ENCODE measurements at regions not wholly inside any gene's neighbourhood (a gene's known extent, or its start where the extent isn't known, plus 50 kb on each side); places are given as distances from the start of the nearest gene placed in this dataset.
A peak's percentile ranks its signal among the peaks of the same experiment; 100 is the strongest.
"Not testable (repeated sequence)": the region's sequence is repeated elsewhere in the genome, so short reads cannot be mapped to it uniquely, and the experiment has no call there.

DNA sequence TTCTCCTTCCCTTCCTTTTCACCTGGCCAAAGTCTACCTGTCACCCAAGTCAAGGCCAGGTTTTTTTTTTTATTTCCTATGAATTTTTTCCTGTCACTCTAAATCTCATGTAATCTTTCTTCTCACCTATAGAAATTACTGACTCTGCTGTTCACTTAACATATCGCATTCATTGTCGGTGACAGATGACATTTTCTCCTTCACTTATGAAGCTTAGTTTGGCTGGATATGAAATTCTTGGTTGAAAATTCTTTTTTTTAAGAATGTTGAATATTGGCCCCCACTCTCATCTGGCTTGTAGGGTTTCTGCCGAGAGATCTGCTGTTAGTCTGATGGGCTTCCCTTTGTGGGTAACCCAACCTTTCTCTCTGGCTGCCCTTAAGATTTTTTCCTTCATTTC lies 142.8 kb downstream of the DYRK2 start:
- not testable (repeated sequence) for DNase-seq (ENCODE audit: low read depth, low spot score); H3K27ac ChIP-seq

DNA sequence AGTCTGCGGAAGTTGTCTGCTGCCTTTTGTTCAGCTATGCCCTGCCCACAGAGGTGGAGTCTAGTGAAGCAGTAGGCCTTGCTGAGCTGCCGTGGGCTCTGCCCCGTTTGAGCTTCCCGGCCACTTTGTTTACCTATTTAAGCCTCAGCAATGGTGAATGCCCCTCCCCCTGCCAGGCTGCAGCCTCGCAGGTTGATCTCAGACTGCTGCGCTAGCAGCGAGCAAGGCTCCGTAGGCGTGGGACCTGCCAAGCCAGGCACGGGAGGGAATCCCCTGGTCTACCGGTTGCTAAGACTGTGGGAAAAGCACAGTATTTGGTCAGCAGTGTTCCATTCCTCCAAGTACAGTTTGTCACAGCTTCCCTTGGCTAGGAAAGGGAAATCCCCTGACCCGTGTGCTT lies 143.6 kb downstream of the DYRK2 start:
- no peak overlapping the region for H3K27ac ChIP-seq
- no peak for DNase-seq (ENCODE audit: low read depth, low spot score)

DNA sequence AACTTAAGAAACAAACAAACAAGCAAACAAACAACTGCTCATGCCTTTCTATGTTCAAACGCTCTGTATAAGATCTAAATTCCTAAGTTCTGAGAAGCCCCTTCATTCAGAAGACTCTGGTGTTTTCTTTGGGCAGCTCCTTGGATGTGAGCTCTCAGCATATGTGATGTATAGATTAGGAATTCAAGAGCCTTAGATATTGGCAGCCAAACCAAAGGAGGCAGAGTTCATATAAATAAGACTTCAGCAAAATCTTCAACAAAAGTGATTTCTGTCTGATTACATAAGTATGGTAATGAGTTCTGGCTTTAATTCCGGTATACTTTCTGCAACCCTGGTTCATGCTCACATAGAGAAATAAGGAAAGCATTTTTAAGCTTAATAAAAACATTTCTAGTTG lies 145.6 kb downstream of the DYRK2 start:
- no peak for DNase-seq (ENCODE audit: low read depth, low spot score)
- H3K27ac ChIP-seq: no peak overlapping the region

DNA sequence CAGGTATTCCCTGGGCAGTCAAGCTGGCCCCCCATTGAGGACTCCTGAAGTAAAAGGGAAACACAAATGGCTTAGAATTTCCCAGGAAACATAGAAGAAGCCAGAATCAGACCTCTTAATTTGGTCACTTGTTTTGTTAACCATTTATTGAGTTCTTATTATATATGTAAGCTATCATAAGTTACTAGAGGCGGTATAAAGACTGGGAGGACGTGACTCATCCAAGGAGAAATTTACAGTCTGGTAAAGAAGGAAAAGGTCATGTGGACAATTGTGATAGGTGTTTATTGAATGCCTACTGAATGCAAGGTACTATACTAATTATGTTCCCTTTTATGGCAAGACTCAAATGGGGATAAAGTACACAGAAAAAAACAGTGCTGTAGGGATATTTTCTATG lies 146.7 kb downstream of the DYRK2 start:
- H3K27ac ChIP-seq: no peak overlapping the region
- DNase-seq (ENCODE audit: low read depth, low spot score): no peak

DNA sequence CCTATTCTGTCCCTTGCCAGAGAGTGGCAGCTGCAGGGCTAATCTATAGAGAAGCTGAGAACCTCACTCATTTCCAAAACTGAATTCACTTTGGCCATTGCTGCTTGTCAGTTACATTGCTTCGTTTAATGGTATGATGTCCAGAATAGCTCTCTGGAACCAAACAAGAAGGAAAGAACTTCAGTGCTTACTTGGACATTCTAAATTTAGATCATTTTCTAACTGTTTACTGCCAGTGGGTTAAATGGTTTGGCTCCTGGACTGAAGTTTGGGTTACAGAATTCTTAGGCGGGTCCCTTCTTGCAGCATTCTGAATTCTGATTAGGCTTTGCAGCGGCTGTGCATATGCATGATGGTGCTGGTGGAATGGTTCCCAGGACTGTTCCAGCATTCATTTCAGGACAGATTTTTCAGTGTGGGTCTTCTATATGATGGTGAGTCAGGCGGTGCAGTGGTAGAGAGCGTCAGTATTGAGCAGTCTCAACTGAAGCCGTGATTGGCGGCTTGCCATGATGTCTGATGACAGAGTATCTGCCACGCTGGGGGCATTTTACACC lies 148.7 kb downstream of the DYRK2 start:
- H3K27ac ChIP-seq: no peak overlapping the region
- DNase-seq (ENCODE audit: low read depth, low spot score): no peak

DNA sequence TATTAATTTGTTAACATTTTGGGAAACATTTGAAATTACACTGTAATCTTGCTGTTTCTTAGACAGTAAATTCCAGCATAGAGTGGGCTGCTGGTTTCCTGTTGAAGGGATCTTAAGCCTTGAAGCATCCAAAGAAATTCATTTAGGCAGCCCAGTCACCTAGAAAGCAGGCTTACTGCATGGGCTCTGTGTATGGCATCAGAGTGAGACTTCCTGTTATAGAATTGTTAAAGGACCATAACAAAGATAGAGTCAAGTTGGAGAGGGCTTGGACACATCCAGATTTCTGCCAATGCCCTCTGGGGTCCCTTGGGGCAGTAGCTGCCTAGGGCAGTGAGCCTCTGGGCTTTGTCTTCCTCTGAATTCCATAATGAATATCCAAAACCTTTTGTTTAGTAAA lies 149.2 kb downstream of the DYRK2 start:
- no peak overlapping the region for H3K27ac ChIP-seq
- no peak for DNase-seq (ENCODE audit: low read depth, low spot score)

DNA sequence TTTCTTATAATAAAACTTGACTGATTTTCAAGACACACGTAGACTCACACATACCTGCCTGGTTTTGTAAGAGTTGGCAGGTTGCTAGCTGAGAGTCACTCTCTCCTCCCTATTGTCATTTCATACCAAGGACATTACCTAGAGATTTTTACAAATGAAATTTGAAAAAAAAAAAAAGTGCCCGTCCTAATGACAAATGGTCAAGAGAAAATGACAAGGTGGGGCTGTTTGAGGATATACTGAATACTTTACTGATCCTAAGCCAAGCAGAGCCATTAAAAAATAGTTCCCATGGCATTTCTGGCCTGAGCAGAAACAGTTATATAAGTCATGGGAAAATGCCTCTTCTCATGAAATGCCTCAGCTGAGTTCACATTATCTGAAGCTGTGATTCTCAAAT lies 150.2 kb downstream of the DYRK2 start:
- no peak for DNase-seq (ENCODE audit: low read depth, low spot score)
- H3K27ac ChIP-seq: no peak overlapping the region

DNA sequence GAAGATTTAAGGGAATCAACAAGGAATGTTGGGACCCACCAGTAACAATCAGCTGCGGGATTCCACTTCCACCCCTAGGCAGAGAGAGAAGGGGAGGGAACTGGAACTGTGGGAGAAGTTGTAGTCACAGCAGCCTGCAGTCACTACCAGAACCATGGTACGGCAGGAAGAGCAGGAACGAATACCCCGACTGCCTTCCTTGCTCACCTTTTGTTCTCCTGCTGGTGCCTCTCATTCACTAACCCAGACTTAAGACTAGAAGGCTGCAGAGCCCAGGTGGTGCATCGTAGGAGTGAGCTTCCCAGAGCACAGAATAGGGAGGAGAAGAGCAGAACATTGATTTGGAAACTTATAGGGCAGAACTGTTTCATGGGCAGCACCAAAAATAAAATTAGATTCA lies 154.2 kb downstream of the DYRK2 start:
- no peak for DNase-seq (ENCODE audit: low read depth, low spot score)
- H3K27ac ChIP-seq: no peak overlapping the region

DNA sequence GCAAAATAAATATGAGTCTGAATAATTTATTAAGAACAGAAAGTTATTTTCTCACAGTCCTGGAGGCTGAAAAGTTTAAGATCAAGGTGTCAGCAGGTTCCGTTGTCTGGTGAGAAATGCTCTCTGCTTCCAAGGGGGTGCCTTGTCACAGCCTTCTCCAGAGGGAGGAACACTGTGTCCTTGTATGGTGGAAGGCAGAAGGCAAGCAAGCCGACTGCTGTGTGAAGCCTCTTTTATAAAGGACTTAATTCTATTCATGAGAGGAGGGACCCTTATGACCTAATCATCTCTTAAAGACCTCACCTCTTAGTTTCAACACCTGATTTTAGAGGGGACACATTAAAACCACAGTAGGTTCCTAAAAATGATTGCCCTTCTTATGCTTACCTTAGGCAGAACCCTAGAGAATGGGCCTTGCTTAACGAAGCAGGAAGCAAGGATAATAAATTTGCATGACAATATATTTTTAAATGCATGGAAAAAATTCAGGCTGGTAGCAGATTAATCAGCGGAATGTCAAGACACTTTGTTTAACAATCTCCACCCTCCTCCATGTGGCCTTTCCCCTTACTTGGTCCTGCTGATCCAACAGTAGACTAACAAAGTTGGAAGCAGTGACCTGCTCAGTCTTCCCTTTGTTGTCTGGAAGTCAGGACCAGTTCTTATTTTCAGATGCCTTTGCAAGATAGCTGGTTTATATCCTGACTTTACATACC lies 154.9 kb downstream of the DYRK2 start:
- H3K27ac ChIP-seq: no peak overlapping the region
- no peak for DNase-seq (ENCODE audit: low read depth, low spot score)

DNA sequence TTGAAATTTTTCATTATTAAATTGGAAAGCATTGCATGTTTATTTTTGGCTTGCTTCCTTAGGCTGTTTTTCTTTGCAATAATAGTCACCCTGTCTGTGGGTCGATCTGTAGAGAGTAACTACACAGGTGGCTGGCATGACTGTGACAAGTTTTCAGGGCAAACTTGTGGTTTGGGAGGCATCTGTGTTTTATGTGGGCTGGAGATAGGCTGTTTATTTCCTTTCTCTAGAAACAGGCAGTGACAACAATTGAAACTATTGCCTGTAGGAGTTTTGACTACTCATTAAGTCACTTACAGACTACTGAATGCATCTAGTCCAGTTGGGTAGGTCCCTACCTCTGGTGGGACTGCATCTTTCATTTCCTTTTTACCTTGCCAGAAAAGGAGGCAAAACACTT lies 155.6 kb downstream of the DYRK2 start:
- DNase-seq (ENCODE audit: low read depth, low spot score): no peak

DNA sequence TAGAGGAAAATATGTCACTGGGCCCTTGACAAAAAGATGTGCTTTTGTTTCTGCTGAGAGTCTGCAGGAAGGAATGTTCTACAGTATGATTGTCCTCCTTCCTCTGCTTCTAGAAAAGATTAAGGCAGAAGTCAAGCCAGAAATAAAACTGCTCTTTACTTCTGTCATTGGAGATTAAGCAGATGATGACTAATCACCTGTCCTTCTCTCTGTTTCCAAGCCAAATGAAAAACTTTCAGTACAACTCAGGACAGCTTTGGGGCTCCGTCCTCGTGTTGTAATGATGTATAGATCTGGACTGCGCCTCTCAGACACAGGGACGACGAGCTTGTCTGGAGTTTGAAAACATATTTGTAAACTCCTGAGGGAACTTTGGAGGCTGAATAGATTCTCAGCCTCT lies 159.3 kb downstream of the DYRK2 start:
- H3K27ac ChIP-seq: no peak overlapping the region
- DNase-seq (ENCODE audit: low read depth, low spot score): no peak

More for the DNA sequence above, 155.6 kb downstream of the DYRK2 start:
- H3K27ac ChIP-seq: no peak overlapping the region

DNA sequence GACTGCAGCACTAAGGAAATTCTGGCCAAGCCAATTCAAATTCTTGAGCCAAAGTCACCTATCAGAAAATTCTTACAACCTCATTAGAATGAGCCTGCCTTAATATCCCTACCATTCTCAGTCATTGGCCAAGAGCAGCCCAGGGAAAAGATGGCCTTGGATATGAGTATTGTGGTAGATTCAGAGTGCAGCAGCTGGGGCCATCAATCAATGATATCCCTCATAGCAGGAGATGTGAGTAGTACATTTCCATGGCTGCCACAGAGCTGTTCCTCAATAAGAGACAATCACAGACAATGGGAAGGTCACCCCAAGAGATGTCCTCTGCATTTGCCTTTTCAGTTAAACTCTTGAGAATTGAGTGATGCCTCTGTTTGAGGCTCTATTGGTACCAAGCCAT lies 161.6 kb downstream of the DYRK2 start:
- DNase-seq (ENCODE audit: low read depth, low spot score): no peak
- H3K27ac ChIP-seq: no peak overlapping the region

DNA sequence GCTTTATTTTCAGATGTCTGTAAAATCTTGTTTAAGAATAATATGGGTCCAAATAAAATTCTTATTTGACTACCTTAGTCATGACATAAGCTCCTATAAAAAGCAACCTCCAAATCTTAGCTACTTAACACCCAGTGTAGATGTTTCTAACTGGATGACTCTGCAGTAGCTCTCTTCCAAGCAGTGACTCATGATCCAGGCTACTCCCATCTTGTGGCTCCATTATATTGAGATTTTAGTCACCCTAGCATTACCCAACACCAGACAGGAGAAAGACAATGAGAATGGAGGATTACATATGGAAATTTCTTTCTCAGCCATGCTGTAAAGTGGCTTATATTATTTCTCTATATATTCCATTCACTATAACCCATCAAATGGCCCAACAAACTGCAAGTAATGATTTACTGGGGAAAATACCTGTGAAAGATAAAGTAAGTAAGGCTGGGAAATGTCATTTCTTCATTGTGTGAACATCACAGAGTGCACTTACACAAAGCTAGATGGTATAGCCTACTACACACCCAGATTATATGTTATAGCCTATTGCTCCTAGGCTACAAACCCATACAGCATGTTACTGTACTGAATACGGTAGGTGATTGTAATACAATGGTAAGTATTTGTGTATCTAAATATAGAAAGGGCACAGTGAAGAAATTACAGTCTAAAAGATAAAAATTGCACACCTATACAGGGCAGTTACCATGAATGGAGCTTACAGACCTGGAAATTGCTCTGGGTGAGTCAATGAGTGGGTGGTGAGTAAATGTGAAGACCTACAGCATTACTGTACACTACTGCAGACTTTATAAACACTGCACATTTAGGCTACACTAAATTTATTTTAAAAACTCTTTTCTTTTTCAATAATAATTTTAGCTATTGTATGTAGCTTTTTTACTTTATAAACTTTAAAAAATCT lies 163.2 kb downstream of the DYRK2 start:
- H3K27ac ChIP-seq: peak overlapping the region; percentile 83
- peak; percentile 90 for DNase-seq (ENCODE audit: low read depth, low spot score)

DNA sequence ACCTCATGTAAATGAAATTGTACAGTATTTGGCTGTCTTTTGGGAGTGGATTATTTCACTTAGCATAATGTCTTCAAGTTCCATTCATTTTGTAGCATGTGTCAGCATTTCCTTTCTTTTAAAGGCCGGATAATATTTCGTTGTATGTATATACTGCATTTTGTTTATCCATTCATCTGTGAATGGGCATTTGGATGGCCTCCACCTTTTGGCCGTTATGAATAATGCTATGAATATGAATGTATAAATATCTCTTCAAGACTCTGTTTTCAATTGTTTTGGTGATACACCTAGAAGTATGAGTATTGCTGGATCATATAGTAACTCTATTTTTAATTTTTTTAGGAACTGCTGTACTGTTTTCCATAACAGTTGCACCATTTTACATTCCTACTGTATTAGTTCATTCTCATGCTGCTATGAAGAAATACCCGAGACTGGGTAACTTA lies 164.9 kb downstream of the DYRK2 start:
- DNase-seq (ENCODE audit: low read depth, low spot score): no peak
- H3K27ac ChIP-seq: no peak overlapping the region

DNA sequence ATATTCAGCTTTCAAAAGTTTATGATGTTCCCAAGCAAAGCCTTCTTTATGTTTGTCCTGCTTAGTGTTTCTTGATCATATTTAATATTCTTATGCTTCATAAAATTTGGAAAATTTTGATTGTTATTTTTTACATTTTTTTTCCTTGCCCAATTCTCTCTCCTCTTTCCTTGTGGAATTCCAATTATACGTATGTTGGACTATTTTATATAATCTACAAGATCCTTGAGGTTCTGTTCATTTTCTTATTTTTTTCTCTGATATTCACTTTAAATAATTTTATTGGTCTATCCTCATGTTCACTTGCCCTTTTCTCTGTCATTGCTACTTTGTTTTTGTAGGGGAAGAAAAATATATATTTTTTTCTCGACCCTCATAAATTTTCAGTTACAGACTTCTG lies 167.7 kb downstream of the DYRK2 start:
- DNase-seq (ENCODE audit: low read depth, low spot score): no peak
- no peak overlapping the region for H3K27ac ChIP-seq

DNA sequence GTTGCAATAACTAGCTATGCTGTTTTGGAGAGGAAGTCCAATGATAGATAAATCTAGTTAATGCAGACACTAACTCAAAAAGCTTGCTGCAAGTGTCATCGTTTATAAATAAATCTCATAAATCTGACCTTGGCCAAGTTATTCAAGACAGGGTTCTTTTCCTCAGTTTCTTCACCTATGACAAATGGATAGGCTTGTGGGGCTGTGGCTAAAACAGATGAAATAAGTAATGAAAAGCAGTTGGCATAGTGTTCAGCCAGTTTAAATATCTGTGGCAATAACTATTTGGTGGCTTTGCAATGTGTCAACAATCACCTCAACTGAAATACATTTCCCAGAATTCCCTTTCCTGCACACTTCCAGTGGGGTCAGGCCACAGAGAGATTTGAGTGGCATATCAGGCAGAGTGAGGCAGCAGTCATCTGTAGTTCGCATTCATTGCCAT lies 169.9 kb downstream of the DYRK2 start:
- no peak overlapping the region for H3K27ac ChIP-seq
- DNase-seq (ENCODE audit: low read depth, low spot score): no peak

DNA sequence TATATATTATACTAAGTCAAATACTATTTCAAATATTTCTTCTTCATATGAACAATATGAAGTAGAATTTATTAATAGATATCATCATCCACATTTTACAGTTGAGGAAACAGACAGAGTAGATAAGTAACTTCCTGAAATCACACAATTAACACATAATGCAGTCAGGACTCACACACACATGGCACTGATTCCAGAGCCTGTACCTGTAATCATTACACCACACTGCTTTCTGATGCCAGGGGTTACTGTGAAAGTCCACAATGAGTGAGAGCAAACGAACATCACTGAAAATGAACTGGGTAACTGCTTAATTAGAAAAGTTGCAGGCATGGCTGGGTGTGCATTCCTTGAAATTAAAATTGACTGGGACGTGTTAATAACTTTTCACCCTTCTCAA lies 169.3 kb upstream of the IFNG-AS1 start:
- no peak overlapping the region for H3K27ac ChIP-seq
- DNase-seq (ENCODE audit: low read depth, low spot score): no peak

DNA sequence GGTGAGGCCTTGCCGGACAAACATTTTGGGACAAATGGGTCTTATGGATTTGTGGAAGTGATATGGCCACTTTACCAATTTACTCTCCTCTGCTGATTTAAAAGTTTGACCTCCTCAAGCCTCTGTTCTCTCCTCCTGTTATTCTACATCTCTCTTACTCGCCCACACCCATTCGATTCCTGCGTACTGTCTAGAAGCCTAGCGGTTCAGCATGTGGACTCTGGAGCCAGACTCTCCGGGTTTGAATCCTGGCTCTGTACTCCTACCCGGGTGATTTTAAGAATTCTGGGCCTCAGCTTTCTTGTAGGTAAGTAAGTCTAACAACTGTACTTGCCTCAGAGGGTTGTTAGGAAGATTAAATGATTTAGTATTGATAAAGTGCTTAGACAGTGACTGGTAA lies 168.6 kb upstream of the IFNG-AS1 start:
- DNase-seq (ENCODE audit: low read depth, low spot score): no peak
- H3K27ac ChIP-seq: no peak overlapping the region

DNA sequence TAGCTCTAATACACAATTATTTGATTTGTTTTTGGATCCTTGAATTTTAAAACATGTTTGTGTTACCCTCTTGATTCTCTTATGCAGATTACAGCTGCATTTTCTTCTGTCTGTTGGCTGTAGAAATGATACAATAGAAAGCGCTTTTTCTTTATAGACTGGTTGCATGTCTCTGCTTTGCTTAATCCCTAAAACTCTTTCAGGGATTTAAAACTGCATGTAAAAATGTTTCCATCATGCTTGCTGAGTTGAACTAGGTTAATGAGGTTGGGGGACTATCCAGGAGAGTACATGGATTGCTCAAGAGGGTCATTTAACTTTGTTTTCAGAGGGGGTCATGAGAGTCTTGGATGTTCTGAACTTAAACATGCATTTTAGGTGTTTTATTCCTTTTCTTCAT lies 166.4 kb upstream of the IFNG-AS1 start:
- no peak for DNase-seq (ENCODE audit: low read depth, low spot score)
- no peak overlapping the region for H3K27ac ChIP-seq

DNA sequence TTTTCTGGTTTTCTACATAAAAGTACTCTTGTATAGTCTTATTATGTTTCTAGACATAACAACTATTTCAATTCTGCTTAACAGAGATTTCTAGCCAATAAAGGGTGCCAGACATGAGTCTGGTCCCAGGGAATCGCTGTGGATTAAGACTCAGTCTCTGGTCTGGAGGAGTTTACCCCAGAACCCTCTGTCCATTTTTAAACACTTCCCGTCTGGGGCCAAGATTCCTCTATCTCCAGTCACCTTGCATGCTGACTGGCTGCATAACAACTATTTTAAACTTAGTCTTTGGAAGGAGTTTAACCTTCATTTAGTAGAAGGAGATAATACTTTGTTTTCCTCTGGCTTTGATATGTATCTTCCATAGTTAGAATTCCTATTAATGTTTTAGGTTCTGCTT lies 163.1 kb upstream of the IFNG-AS1 start:
- DNase-seq (ENCODE audit: low read depth, low spot score): no peak
- H3K27ac ChIP-seq: no peak overlapping the region

Data from epithelial cell of prostate (primary cell).